WTC11 (cell line): ENCODE measurements at regions not wholly inside any gene's neighbourhood (a gene's known extent, or its start where the extent isn't known, plus 50 kb on each side); places are given as distances from the start of the nearest gene placed in this dataset.
"Not testable (repeated sequence)": the region's sequence is repeated elsewhere in the genome, so short reads cannot be mapped to it uniquely, and the experiment has no call there.

Source experiments
- ATAC-seq: fragments of 200-7000 bp; cut with Tn5 transposase; 2 replicates; pipeline ENCODE4 v1.10.0; 2021; ENCODE audit warnings: mild to moderate bottlenecking, moderate library complexity
- CTCF ChIA-PET: fragments of 300-600 bp; sonication (Branson Sonifier 250); formaldehyde crosslinking; loops from one replicate; lab custom pipeline; 2021; ENCODE audit warnings: antibody characterized with exemption; lab: Charles Lee
- POLR2A ChIA-PET: fragments of 350-600 bp; sonication (Branson Sonifier 250); formaldehyde crosslinking; loops from one replicate; lab custom pipeline; 2021; ENCODE audit warnings: antibody characterized with exemption; lab: Charles Lee
- DNase-seq: peaks from one replicate; pipeline ENCODE4 v3.0.0; 2021; ENCODE audit warnings: low spot score
- H3K27ac Mint-ChIP-seq: 2 replicates; pipeline ENCODE4 v1.8.0; 2021; ENCODE audit warnings: mixed read lengths
- H3K27me3 Mint-ChIP-seq: 2 replicates; pipeline ENCODE4 v1.8.0; 2021; ENCODE audit warnings: low read depth, mild to moderate bottlenecking, moderate library complexity, mixed read lengths
- H3K36me3 Mint-ChIP-seq: 2 replicates; pipeline ENCODE4 v1.8.0; 2021; ENCODE audit warnings: mixed read lengths
- H3K4me1 Mint-ChIP-seq: 2 replicates; pipeline ENCODE4 v1.8.0; 2022; ENCODE audit warnings: mixed read lengths
- H3K4me3 Mint-ChIP-seq: 2 replicates; pipeline ENCODE4 v1.8.0; 2021; ENCODE audit warnings: mild to moderate bottlenecking, moderate library complexity, mixed read lengths
- H3K9me3 Mint-ChIP-seq: 2 replicates; pipeline ENCODE4 v1.8.0; 2021; ENCODE audit warnings: mixed read lengths
- CREB1 ChIP-seq: sonication (generic); formaldehyde crosslinking; IDR thresholded peaks from 2 replicates; pipeline ENCODE4 v1.8.0; 2023; ENCODE audit warnings: mild to moderate bottlenecking, missing genetic modification reagents
- CREM ChIP-seq: sonication (generic); formaldehyde crosslinking; IDR thresholded peaks from 2 replicates; pipeline ENCODE4 v1.8.1; 2022; ENCODE audit warnings: mild to moderate bottlenecking, missing genetic modification reagents, moderate library complexity
- ELF4 ChIP-seq: sonication (generic); formaldehyde crosslinking; IDR thresholded peaks from 2 replicates; pipeline ENCODE4 v1.8.1; 2022; ENCODE audit warnings: low read depth, mild to moderate bottlenecking, moderate library complexity, missing genetic modification reagents
- FOXK1 ChIP-seq: sonication (generic); formaldehyde crosslinking; IDR thresholded peaks from 2 replicates; pipeline ENCODE4 v1.8.0; 2022; ENCODE audit warnings: mild to moderate bottlenecking, moderate library complexity, missing genetic modification reagents
- FOXP1 ChIP-seq: sonication (generic); formaldehyde crosslinking; IDR thresholded peaks from 2 replicates; pipeline ENCODE4 v1.8.0; 2022; ENCODE audit warnings: missing genetic modification reagents, mild to moderate bottlenecking, moderate library complexity, borderline replicate concordance
- JAZF1 ChIP-seq: fragments of 250-450 bp; sonication (Bioruptor Pico); IDR thresholded peaks from 2 replicates; pipeline ENCODE4 v1.9.0; 2021; ENCODE audit warnings: moderate library complexity, mild to moderate bottlenecking, inconsistent platforms
- MYBL2 ChIP-seq: sonication (generic); formaldehyde crosslinking; IDR thresholded peaks from 2 replicates; pipeline ENCODE4 v1.8.1; 2023; ENCODE audit warnings: mild to moderate bottlenecking, moderate library complexity, missing genetic modification reagents
- NR1H2 ChIP-seq: sonication (generic); formaldehyde crosslinking; IDR thresholded peaks from 2 replicates; pipeline ENCODE4 v1.9.0; 2021; ENCODE audit warnings: mild to moderate bottlenecking, moderate library complexity, missing genetic modification reagents
- SMAD4 ChIP-seq: sonication (generic); formaldehyde crosslinking; IDR thresholded peaks from 2 replicates; pipeline ENCODE4 v1.8.0; 2022; ENCODE audit warnings: mild to moderate bottlenecking, missing genetic modification reagents
- TEAD4 ChIP-seq: sonication (generic); formaldehyde crosslinking; IDR thresholded peaks from 2 replicates; pipeline ENCODE4 v1.8.0; 2022; ENCODE audit warnings: mild to moderate bottlenecking, missing genetic modification reagents
- ZBTB21 ChIP-seq: sonication (generic); formaldehyde crosslinking; IDR thresholded peaks from 2 replicates; pipeline ENCODE4 v1.8.1; 2023; ENCODE audit warnings: mild to moderate bottlenecking, missing genetic modification reagents, borderline replicate concordance
- ZNF121 ChIP-seq: sonication (generic); formaldehyde crosslinking; IDR thresholded peaks from 2 replicates; pipeline ENCODE4 v1.8.0; 2023; ENCODE audit warnings: missing genetic modification reagents
- TF ChIP-seq, protein P1 (sequence below): sonication (generic); formaldehyde crosslinking; conservative IDR thresholded peaks from 2 replicates; pipeline ENCODE4 v1.8.1; 2023; ENCODE audit warnings: mild to moderate bottlenecking, low read depth, missing genetic modification reagents, moderate library complexity
- TF ChIP-seq, protein P2 (sequence below): sonication (generic); formaldehyde crosslinking; IDR thresholded peaks from 2 replicates; pipeline ENCODE4 v1.8.1; 2022; ENCODE audit warnings: low read depth, missing genetic modification reagents, borderline replicate concordance
- TF ChIP-seq, protein P3 (sequence below): sonication (generic); formaldehyde crosslinking; IDR thresholded peaks from 2 replicates; pipeline ENCODE4 v1.8.1; 2023; ENCODE audit warnings: mild to moderate bottlenecking, missing genetic modification reagents, borderline replicate concordance

DNA sequence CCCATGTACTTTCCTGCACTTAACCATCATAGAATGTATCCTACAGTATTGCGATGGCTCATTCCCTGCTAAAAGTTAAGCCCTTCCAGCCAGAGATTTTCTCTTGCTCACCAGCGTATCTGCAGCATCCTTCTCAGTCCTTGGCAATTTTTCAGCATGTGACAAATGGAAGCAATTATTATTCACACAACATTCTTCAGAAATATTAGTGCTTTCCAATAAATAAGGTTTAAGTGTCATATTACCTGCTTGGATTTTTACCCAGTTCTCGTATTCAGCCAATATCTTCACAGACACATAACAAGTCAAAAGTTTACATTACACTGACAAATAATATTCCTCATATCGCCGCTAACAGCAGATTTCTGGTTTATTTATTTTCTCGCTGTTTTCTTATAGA, 82.3 kb downstream of the POU4F1 start (continued):
- TF ChIP-seq, protein P1, sequence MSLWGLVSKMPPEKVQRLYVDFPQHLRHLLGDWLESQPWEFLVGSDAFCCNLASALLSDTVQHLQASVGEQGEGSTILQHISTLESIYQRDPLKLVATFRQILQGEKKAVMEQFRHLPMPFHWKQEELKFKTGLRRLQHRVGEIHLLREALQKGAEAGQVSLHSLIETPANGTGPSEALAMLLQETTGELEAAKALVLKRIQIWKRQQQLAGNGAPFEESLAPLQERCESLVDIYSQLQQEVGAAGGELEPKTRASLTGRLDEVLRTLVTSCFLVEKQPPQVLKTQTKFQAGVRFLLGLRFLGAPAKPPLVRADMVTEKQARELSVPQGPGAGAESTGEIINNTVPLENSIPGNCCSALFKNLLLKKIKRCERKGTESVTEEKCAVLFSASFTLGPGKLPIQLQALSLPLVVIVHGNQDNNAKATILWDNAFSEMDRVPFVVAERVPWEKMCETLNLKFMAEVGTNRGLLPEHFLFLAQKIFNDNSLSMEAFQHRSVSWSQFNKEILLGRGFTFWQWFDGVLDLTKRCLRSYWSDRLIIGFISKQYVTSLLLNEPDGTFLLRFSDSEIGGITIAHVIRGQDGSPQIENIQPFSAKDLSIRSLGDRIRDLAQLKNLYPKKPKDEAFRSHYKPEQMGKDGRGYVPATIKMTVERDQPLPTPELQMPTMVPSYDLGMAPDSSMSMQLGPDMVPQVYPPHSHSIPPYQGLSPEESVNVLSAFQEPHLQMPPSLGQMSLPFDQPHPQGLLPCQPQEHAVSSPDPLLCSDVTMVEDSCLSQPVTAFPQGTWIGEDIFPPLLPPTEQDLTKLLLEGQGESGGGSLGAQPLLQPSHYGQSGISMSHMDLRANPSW (CRISPR knock-in tag), result no peak
- TF ChIP-seq FOXP1 (CRISPR knock-in tag) (no peak), MYBL2 (no peak), SMAD4 (CRISPR knock-in tag) (no peak), TEAD4 (no peak), CREB1 (CRISPR knock-in tag) (no peak), ZBTB21 (CRISPR knock-in tag) (no peak), FOXK1 (CRISPR knock-in tag) (no peak), NR1H2 (CRISPR knock-in tag) (no peak), ZNF121 (CRISPR knock-in tag) (no peak), CREM (CRISPR knock-in tag) (no peak)
- TF ChIP-seq, protein P2, sequence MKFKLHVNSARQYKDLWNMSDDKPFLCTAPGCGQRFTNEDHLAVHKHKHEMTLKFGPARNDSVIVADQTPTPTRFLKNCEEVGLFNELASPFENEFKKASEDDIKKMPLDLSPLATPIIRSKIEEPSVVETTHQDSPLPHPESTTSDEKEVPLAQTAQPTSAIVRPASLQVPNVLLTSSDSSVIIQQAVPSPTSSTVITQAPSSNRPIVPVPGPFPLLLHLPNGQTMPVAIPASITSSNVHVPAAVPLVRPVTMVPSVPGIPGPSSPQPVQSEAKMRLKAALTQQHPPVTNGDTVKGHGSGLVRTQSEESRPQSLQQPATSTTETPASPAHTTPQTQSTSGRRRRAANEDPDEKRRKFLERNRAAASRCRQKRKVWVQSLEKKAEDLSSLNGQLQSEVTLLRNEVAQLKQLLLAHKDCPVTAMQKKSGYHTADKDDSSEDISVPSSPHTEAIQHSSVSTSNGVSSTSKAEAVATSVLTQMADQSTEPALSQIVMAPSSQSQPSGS (CRISPR knock-in tag), result no peak
- TF ChIP-seq, protein P3, sequence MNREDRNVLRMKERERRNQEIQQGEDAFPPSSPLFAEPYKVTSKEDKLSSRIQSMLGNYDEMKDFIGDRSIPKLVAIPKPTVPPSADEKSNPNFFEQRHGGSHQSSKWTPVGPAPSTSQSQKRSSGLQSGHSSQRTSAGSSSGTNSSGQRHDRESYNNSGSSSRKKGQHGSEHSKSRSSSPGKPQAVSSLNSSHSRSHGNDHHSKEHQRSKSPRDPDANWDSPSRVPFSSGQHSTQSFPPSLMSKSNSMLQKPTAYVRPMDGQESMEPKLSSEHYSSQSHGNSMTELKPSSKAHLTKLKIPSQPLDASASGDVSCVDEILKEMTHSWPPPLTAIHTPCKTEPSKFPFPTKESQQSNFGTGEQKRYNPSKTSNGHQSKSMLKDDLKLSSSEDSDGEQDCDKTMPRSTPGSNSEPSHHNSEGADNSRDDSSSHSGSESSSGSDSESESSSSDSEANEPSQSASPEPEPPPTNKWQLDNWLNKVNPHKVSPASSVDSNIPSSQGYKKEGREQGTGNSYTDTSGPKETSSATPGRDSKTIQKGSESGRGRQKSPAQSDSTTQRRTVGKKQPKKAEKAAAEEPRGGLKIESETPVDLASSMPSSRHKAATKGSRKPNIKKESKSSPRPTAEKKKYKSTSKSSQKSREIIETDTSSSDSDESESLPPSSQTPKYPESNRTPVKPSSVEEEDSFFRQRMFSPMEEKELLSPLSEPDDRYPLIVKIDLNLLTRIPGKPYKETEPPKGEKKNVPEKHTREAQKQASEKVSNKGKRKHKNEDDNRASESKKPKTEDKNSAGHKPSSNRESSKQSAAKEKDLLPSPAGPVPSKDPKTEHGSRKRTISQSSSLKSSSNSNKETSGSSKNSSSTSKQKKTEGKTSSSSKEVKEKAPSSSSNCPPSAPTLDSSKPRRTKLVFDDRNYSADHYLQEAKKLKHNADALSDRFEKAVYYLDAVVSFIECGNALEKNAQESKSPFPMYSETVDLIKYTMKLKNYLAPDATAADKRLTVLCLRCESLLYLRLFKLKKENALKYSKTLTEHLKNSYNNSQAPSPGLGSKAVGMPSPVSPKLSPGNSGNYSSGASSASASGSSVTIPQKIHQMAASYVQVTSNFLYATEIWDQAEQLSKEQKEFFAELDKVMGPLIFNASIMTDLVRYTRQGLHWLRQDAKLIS (CRISPR knock-in tag), result no peak

DNA sequence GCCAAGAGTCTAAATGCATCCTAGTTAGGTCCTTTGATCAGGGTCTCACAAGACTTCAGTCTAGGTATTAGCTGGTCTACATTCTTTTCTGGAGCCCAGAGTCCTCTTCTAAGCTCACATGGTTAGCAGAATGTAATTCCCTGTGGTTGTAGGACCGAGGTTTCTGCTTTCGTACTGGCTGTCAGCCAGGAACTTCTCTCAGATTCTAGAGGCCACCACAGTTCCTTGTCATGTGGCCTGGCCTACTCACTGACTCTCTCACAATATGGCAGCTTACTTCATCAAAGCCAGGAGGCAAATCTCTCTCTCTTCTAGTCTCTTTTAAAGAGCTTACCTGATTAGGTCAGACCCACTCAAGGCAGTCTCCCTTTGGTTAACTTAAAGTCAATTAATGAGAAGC, 82.9 kb downstream of the POU4F1 start:
- Mint-ChIP-seq H3K9me3 (peaks cover 39% of the 10 kb centered on the region), H3K4me1 (no peaks in the 10 kb centered on the region), H3K27ac (no peak overlapping the region), H3K4me3 (no peak overlapping the region), H3K27me3 (0 out of 2 replicates have a peak, but pooled peaks cover 4% of the 10 kb centered on the region), H3K36me3 (peaks cover 22% of the 10 kb centered on the region)
- TF ChIP-seq ELF4, result no peak
- TF ChIP-seq JAZF1 (CRISPR knock-in tag), result no peak
- ATAC-seq (no peak), DNase-seq (no peak)
- CTCF ChIA-PET, result interaction anchor here (1.2 kb wide), 1 partner anchor 279 kb away, joined by 3 read pairs; no protein-coding TSS in a partner anchor
- POLR2A ChIA-PET, result no interaction called here

DNA sequence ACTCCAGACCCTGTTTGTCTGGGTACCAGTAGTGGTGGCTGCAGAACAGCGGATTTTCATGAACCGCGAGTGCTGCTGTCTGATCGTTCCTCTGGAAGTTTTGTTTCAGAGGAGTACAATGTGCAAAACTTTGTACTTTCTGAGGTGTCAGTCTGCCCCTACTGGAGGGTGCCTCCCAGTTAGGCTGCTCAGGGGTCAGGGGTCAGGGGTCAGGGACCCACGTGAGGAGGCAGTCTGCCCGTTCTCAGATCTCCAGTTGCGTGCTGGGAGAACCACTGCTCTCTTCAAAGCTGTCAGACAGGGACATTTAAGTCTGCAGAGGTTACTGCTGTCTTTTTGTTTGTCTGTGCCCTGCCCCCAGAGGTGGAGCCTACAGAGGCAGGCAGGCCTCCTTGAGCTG, 84.9 kb downstream of the POU4F1 start:
- POLR2A ChIA-PET, ATAC-seq, CTCF ChIA-PET, H3K27ac Mint-ChIP-seq, H3K4me1 Mint-ChIP-seq, H3K27me3 Mint-ChIP-seq, DNase-seq, H3K4me3 Mint-ChIP-seq: not testable (repeated sequence)
- Mint-ChIP-seq H3K9me3 (peaks cover 34% of the 10 kb centered on the region), H3K36me3 (peaks cover 22% of the 10 kb centered on the region)
